ENCODE measurements at regions not wholly inside any gene's neighbourhood (a gene's known extent, or its start where the extent isn't known, plus 50 kb on each side); places are given as distances from the start of the nearest gene placed in this dataset.

DNA sequence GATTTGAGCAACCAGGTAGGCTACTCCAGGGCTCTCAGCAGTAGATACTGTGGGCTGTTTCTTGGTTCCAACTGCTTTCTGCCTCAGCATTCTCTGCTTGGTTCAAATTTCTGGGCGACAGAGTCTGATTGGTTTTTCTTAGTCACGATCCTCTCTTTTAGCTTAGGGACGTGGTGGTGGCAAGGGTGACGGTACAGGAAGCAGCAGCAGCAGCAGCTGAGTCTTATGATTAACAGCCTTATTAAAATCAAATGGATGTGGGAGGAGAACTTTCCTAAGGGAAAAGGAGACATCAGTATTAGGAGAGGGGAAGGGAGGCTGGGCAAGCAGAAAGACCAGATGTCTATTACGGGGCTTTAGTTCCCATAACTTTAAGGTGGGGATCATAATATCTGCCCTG is 156.5 kb upstream of the PLPP4 start:
- no peak for DNase-seq

DNA sequence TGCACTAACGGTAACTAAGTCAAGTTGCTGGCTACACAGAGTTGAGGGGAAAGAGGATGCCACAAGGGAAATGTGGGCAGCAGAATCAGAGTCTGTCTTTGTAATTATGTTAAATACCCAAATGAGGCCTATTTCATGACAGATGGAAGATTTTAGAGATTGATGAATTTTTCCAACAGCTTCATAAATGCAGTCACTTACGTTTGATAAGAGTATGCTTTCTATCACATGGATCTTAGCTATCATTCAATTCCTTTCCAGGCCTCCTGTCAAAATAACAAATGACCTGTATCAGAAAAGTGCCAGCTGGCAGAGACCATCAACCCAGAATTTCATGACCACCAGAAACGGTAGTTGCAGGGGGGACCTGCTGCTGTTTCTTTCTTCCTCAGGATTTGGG is 148.4 kb upstream of the PLPP4 start:
- no peak for DNase-seq

DNA sequence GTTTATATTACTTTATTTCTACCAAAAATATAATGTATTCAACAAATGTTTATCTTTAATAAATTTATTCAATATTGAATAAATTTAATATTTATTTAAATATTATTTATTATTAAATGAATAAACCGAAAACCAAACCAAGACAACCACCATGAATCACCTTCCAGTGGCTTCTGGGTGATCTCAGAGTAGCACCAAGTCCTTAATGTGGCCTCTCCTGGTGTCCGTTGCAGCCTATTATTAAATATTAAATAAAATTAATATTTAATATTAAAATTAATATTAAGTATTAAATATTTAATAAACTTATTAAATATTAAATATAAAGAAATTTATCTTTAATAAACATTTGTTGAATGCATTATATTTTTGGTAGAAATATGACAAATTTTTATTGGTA is 143.3 kb upstream of the PLPP4 start:
- no peak for DNase-seq

DNA sequence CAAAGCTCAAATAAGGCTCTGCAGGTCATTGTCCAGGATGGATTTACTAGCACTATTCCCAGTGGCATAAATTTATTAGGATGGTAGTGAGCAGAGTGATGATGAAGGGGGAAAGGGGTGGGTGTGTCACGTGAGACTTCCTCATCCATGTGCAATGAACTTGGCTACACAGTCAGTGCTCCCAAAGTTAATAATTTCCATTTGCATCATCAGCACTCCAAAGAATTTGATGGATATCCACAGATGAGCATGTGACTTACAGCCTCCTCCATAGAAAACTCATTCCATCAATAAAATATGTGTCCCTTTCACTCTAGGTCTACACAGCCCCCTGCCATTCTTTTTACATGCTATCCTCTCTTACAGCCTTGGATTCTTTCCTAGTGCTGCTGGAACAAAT is 142.6 kb upstream of the PLPP4 start:
- DNase-seq = no peak

DNA sequence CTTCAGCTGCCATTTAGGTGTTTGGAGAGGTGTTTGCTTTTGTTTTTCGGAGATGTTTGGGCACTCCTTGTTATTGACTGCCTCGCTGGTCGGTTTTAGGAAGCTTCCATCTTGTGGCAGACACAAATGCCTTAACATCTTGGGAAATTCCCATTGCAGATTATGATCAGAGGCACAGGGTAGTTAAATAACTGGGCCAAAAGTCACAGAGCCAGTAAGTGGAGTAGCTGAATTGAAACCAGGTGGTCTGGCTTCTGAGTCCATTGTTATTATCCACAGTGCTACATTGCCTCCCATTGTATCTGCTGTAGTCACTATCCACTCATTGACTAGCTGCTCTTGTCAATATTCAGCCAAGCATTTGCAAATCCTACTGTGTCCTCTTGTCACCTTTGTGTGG is 138.2 kb upstream of the PLPP4 start:
- no peak for DNase-seq

DNA sequence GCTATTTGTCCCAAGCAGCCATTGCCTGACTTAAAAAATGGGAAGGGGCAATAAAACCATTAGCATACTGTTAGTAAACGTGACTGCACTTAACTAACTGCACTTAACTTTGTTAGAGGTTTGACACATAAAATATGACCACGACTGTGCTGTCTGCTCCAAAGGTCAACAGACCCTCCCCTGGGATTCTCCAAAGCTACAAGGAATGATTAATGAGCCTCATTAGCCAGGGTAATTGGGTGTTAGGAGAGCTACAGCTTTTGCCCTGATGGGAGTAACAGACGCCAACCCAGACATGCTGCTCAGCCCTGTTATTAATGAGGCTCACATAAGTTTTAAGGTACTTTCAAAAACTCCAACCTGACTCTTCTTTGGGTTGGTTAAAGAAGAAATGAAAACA is 129.4 kb upstream of the PLPP4 start:
- DNase-seq = no peak

DNA sequence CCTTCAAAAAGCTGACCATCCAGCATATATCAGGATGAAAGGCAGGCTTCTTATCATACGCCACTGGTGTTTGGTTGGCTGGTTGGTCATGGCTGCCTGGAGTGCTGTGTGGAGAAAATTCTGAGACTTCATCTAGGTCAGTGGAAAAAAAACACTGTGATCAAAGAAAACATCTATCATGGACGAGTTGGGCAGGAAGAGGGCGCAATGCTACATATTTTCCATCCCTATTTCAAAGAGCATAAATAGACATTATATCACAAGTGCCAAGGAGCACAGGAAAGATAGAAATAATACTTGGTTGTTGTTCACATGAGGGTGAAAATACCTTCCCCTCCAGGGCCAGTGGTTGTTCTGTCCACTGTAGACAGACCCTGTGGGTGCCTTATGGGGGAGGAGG is 128.4 kb upstream of the PLPP4 start:
- DNase-seq = no peak

DNA sequence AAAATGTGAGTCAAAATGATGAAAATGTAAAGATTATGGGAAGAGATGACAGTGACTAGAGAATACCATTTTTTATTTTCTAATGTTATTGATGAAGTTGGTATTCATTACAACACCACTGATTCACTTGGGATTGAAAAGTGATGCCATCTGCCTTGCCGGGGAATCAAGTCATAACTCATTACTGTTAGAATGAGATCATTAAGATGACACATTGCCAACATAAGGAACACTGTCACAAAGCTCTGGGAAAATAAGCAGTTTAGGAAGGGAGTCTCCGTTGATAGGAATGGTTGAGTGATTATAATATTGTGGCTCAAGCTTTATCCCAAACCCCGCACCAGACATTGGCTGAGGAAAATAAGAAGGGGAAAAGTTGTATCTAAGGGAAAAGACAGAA is 121.5 kb upstream of the PLPP4 start:
- DNase-seq = no peak

DNA sequence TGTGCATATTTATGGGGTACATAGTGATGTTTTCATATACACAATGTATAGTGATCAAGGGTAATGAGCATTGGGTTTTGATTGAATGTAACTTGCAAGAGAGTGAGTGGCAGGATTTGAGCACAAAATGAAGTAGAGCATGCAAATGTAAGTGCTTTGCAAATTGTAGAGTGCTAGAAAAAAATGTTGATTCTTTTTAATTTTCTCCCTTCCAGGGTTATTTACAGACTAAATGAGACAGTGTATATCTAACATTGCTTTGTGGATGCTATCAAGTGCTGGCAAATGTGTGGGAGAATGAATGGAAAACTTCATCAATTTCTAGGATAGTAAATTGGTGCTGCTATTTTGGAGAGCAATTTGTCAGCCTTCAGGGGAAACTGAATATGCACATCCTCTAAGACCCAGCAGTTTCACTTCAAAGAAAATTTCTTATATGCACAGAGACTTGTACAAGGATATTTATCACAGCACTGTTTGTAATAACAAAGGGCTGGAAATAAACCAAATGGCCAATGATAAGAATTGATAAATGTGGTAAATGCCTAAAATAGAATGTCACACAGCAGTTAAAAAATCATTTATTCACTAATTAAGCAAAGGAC is 120.6 kb upstream of the PLPP4 start:
- DNase-seq = no peak

DNA sequence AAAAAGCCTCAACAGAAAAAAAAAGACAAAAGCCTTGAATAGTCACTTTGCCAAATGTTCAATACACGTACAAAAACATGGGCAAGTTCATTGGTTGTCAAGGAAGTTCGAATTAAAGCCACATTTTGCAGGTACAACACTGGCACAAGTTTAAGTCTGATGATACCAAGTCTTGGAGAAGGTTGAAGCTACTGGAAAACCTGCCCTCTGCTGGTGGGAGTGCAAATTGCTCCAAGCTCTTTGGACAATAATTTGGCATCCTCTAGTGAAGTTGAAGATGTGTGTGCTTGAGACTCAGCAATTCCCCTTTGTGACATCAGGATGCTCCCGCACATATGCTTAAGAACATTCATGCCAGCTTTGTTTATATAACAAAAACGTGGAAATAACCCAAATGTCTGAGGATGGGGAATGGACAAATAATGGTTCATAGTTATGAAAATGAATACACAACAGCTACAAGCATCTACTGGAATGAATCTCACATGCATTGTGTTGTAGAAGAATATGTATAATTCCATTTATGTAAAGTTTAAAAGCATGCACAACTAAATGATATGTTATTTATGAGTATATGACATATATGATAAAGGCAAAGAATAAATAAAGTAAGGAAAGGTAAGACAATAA is 120.0 kb upstream of the PLPP4 start:
- peak; percentile 64 for DNase-seq

DNA sequence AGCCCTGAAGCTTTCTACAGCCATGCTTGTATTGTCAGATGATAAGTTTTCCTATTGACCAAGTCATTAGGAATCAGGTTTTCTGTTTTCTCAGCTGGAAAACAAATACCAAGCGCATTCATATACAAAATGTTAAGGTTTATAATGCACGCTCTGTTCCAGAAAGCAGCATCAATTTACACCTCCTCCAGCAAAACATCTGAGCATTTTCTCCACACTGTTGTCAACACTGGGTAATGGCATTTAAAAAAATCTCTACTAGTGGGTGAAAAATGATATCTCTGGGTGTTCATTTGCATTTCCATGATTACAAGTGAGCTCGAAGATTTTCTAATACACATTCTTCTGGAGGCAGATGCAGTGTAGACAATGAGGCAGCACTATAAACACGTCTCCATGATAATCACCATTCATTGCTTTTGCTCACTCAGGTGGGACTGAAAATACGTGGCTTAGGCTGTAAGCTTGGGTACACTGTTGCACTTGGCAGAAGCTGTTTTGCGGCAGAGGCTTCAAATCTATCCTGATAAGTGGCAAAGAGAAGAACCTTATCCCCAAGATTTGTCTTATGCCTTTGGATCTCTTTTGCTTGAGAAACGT is 114.8 kb upstream of the PLPP4 start:
- no peak for DNase-seq

DNA sequence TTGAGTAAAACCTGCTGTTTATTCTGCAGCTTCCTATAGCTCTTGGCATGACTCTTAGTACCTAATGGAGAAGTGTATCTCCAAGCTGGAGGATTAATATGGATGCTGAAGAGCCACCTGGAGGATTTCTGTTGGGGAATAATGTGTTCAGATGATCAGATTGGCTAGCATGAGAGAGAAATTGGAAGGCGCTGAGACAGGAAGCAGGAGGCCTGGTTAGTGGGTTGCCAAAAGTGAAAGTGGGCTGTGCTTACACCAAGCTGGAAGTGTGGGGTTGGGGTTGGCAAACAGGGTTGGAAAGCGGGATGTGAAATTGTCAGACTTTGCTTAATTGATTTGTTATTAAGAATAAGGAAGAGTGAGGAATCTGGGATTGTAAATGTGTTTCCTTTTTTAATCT is 111.8 kb upstream of the PLPP4 start:
- DNase-seq = no peak

DNA sequence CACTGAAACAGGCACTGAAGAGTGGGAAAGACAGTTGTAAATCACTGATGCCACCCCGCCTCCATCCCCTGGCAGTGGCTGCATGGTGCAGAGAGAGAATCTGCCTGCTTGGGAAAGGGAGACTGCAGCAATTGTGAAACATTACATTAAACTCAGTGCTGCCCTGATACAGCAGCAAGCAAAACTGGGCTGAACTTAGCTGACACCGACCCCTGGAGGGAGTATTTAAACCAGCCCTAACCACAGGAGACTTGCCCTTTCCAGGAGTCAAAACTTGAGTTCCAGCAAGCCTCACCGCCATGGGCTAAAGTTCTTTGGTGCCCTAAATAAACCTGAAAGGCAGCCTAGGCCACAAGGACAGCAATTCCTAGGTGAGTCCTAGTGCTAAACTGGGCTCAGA is 109.4 kb upstream of the PLPP4 start:
- DNase-seq = no peak

DNA sequence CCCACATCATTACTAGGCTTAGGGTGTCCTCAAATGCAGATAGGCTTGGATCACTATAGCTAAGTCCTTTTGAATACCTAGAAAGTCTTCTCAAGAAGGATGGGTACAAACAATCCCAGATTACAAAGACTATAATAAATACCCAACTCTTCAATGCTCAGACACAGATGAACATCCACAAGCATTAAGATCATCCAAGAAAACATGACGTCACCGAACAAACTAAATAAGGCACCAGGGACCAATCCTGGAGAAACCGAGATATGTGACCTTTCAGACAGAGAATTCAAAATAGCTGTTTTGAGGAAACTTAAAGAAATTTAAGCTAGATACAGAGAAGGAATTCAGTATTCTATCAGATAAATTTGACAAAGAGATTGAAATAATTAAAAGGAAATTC is 108.0 kb upstream of the PLPP4 start:
- DNase-seq = no peak

DNA sequence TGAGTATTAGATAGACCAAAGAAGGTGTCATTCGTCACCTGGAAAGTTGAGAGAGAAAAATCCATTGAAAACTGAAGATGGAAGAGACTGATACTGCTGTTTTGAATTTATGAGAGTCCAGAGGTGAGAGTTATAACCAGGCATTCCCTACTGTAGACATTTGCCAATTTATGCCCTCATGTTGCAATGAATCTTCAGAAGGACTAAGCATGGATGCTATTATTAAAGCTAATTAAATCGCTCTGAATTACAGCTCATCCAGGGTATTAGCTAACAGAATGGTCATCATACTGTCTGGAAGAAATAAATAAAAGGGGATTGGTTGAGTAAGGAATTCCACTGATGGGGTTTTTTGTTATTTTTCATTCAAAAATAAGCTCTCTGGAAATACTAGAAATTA is 101.6 kb upstream of the PLPP4 start:
- no peak for DNase-seq

DNA sequence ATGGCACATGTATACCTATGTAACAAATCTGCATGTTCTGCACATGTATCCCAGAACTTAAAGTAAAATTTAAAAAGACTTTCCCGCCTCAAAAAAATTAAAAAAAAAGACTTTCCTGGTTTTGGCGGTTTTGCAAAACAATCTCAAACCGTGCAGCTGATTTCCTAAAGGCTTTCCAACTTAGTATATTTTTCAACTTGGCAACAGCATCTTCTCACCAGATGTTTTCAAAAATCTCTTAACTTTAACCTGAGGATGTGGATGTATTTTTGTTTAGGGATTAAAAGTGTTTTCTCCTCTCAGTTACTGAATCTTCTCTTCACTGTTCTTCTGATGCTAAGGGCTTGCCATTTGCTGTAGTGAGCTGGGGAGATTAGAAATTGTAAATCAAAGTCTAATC is 96.5 kb upstream of the PLPP4 start:
- DNase-seq = peak; percentile 67

DNA sequence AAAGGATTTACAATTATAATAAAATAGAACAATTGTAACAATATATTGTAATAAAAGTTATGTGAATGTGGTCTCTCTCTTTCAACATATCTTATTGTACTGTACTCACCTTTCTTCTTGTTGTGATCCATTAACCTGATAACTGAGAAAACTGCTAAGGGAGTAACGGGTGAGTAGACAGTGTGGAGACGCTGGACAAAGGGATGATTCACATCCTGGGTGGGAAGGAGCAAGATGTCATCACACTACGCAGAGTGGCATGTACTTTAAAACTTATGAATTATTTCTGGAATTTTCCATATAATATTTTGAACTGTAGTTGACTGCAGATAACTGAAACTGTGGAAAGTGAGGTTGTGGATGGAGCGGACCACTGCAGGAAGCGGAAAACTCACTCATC is 91.2 kb upstream of the PLPP4 start:
- no peak for DNase-seq

DNA sequence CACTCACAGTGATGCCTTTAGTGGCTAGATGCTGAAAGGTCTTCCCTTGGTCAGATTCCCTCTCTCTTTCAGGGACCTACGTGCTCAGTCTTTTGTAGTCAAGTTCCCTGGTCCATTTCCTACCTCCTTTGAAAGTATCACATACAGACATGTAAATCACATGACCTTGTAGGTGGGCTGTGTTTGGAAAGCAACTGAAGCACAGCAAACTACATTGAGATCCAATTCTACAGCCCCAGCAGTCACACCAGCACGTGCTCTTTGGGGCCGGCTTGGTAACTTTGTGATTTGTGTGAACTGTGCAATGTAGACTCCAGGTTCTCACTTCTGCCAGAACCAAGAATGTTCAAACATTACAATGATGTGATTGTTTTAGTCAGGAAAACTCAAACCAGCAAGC is 89.7 kb upstream of the PLPP4 start:
- no peak for DNase-seq

DNA sequence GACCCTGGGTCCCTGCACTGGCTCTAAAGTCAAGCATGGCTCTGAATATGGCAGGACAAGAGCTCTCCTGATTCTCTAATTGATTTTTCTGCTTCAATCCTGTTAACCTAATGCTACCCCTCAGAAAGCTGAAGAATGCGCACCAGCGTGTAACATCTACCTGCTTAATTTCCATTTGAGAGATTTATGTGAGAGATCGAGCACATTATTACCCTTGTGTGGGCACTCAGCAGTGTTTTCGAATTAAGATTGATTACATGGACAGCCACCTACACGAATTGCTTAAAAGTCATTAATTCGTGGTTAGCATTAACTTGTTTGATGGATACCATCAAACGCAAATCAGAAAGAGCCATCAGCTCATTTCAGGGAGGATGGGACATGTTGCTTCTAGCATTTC is 88.7 kb upstream of the PLPP4 start:
- no peak for DNase-seq

DNA sequence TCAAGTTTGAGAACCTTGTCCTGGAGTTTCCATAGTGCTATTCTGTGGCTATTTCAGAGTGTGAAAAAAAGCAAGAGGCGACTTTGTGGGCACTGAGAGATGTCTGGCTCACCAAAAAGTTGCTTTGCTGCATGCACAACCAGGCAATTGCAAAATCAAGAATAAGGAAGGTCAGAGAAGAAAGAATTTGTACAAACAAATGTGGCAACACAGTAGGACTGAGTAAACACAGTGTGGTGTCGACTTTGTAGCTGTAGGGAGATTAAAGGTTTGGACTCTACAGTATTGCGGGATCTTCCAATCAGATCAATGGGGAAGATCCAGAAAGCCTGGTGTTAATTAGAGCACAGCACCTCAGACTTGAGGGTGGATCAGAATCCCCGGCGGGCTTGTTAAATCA is 88.1 kb upstream of the PLPP4 start:
- no peak for DNase-seq

DNA sequence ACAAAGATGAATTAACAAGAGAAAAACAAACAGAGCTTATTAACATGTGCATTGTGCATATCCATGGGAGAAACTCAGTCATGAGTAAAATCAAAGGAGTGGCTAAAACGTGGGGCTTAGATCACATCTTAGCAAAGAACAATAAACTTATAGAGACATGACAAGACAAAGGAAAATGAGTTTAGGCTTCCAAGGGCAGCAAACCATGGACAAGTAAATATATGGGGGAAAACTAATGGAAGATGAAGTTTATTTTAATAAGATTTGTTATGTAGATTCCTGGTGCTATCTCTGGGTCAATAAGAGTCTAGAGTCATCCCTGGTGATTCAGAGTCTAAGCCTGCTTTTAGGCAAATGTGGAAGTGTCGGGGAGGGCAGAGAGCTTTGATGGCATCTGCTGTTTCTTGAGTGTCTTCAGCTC is 87.2 kb upstream of the PLPP4 start:
- no peak for DNase-seq

DNA sequence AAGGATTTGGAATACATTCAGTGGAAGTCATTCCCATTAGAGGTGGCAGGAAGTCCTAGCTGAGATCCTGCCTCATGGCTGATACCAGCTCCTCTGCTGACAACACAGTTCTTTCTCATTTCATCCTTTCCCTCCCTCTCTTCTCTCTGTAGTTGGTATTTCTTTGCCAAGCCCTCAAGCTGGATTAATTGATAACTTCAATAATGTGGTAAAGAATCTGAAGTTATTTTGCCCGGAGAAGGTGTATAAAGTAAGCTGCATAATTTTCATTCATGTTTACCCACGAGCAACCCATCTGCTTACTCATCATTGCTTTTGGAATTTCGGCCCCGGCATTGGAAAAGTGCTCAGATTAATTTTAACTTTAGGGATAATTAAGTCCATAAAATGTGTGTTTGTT is 85.2 kb upstream of the PLPP4 start:
- DNase-seq = no peak

DNA sequence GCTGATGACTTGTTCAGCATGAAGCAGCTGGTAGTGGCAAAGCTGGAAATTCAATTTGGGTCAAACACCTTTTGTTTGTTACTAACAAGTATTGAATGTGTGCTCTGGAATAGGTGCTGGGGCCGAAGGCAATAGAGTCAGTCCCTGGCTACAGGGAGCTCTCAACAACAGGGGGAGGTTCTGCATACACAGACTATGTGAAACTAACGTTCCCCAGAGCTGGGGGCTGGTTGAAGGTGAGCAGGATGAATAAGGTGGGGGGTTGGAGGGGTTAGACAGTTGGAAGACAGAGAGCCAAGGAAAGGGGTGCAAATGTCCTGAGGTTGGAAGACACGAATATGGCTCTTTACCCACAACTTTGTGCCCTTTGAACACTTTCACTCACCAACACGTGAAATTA is 84.1 kb upstream of the PLPP4 start:
- DNase-seq = no peak

DNA sequence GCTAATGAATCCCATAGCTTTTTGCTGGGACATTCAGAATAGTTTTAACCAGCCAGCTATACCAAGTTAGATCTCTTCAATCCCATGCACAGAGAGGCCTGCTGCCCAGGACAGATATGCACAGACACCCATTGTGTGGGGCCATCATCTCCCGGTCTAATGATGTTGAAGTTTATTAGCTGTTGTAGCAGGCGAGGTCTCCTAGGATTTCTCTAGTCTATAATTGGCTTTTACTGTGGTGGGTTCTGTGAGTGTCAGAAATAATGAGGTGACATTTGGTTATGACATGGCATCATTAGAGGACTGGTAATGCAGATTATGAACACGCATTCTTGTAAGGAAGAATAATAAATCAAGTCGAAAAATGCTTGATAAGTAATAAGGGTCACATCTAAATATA is 81.4 kb upstream of the PLPP4 start:
- no peak for DNase-seq

DNA sequence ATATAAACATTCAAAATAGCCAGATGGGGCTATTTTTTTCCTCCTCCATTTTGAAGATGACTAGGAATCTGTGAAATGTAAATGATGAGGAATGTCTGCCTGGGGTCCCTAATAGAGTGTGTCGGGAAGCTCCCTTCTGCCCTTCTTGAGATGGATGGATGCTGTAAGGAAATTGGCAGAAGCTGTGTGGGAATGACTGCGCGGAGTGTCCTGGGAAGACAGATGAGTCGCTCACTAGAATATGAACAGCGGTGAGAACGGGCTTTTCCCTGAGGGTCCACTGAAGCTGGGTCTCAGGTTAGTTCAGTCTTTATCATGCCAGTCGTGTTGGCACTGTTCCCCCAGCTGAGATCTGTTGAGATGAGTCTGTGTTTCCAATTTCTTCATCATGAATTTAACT is 75.1 kb upstream of the PLPP4 start:
- DNase-seq = no peak

All from tongue (tissue), 1 donor.